ENCODE measurements at regions not wholly inside any gene's neighbourhood (a gene's known extent, or its start where the extent isn't known, plus 50 kb on each side); places are given as distances from the start of the nearest gene placed in this dataset.

DNA sequence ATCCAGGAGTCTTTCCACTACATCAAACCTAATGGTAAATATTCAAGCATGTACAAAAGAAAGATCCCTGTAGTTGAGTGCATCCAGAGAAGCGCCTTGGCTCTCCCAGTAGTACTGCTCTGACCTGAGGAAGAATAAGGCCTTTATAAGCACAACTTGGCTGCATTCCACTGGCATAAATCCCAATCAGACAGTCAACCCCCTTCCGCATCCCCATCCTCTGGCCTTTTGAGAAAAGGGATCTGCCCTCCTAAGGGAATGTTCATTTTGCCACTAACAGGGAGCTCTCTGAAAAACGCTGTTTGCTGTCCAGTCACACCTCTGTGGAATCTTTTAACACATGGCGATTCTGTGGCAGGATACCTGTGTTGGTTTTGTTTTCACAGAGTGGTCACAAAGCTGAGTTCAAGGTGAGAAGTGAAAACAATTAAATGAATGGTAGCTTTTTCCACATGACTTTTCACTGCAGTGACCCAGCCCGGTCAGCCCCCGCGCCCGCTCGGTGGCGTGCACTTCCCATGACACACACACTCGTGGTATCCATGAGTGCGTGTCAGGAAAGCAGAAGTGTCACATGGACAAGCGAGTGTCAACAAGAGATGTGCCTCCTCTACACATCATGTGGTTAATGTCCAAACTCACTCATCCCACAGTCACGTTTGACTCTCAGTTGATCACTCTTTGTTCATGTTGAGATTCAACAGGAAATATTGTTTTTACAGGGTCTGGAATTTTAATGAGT, 112.2 kb upstream of the ENPP6 start:
- Histone ChIP-seq H3K79me2 (ENCODE audit: control insufficient read depth, low read length) (no peaks in the 10 kb centered on the region), H3K36me3 (ENCODE audit: control insufficient read depth, low read length) (no peaks in the 10 kb centered on the region), H3K9me2 (replicated peaks; ENCODE audit: control insufficient read depth, low read length) (no peaks in the 10 kb centered on the region), H3K9me3 (ENCODE audit: control insufficient read depth, insufficient read depth, low read length) (no peaks in the 10 kb centered on the region), H3K27ac (ENCODE audit: low read depth, low read length) (no peak overlapping the region), H3F3A (ENCODE audit: control insufficient read depth, insufficient read depth) (0 out of 2 replicates have a peak, but pooled peaks cover 5% of the 10 kb centered on the region), H3K4me3 (ENCODE audit: low read length) (no peak overlapping the region), H3K27me3 (ENCODE audit: control insufficient read depth, low read length) (peaks cover 21% of the 10 kb centered on the region), H3K4me1 (ENCODE audit: control insufficient read depth, low read length) (peaks cover 18% of the 10 kb centered on the region), H3K4me2 (ENCODE audit: low read length) (no peak overlapping the region), H4K20me1 (ENCODE audit: control insufficient read depth, insufficient read depth, low read depth, low read length) (no peaks in the 10 kb centered on the region)
- TF ChIP-seq EZH2phosphoT487 (IDR thresholded peaks at IDR 0.05; ENCODE audit: borderline replicate concordance, low read length) (no peak), CTCF (IDR thresholded peaks at IDR 0.05; ENCODE audit: low read depth, low read length, poor library complexity, severe bottlenecking) (no peak)

- no peaks in the 10 kb centered on the region for H4K20me1 ChIP-seq (ENCODE audit: control insufficient read depth, insufficient read depth, low read depth, low read length)
- no peak overlapping the region for H3K4me3 ChIP-seq (ENCODE audit: low read length)
- peaks cover 18% of the 10 kb centered on the region for H3K4me1 ChIP-seq (ENCODE audit: control insufficient read depth, low read length)
- H3K27me3 ChIP-seq (ENCODE audit: control insufficient read depth, low read length) = peaks cover 23% of the 10 kb centered on the region
- H3K4me2 ChIP-seq (ENCODE audit: low read length) = no peak overlapping the region
- TF ChIP-seq EZH2phosphoT487 (IDR thresholded peaks at IDR 0.05; ENCODE audit: borderline replicate concordance, low read length) = no peak
- no peak for TF ChIP-seq CTCF (IDR thresholded peaks at IDR 0.05; ENCODE audit: low read depth, low read length, poor library complexity, severe bottlenecking)
- H3K79me2 ChIP-seq (ENCODE audit: control insufficient read depth, low read length) = no peaks in the 10 kb centered on the region
- H3K9me2 ChIP-seq (replicated peaks; ENCODE audit: control insufficient read depth, low read length) = no peaks in the 10 kb centered on the region
- H3F3A ChIP-seq (ENCODE audit: control insufficient read depth, insufficient read depth) = 0 out of 2 replicates have a peak, but pooled peaks cover 5% of the 10 kb centered on the region
- no peaks in the 10 kb centered on the region for H3K9me3 ChIP-seq (ENCODE audit: control insufficient read depth, insufficient read depth, low read length)
- H3K36me3 ChIP-seq (ENCODE audit: control insufficient read depth, low read length) = no peaks in the 10 kb centered on the region
- no peak overlapping the region for H3K27ac ChIP-seq (ENCODE audit: low read depth, low read length)
Observed at GRCh38 chr4:184329235-184329634, 111.6 kb upstream of the ENPP6 start.

- Histone ChIP-seq H3K9me2 (replicated peaks; ENCODE audit: control insufficient read depth, low read length) (no peaks in the 10 kb centered on the region), H3K4me1 (ENCODE audit: control insufficient read depth, low read length) (peaks cover 18% of the 10 kb centered on the region), H4K20me1 (ENCODE audit: control insufficient read depth, insufficient read depth, low read depth, low read length) (no peaks in the 10 kb centered on the region), H3K4me2 (ENCODE audit: low read length) (peak overlapping the region; percentile 44), H3F3A (ENCODE audit: control insufficient read depth, insufficient read depth) (0 out of 2 replicates have a peak, but pooled peaks cover 5% of the 10 kb centered on the region), H3K4me3 (ENCODE audit: low read length) (0 out of 2 replicates have a peak overlapping the region, but pooled peaks have one; percentile 5), H3K79me2 (ENCODE audit: control insufficient read depth, low read length) (no peaks in the 10 kb centered on the region), H3K36me3 (ENCODE audit: control insufficient read depth, low read length) (no peaks in the 10 kb centered on the region), H3K27ac (ENCODE audit: low read depth, low read length) (no peak overlapping the region), H3K9me3 (ENCODE audit: control insufficient read depth, insufficient read depth, low read length) (no peaks in the 10 kb centered on the region), H3K27me3 (ENCODE audit: control insufficient read depth, low read length) (peaks cover 23% of the 10 kb centered on the region)
- no peak for TF ChIP-seq EZH2phosphoT487 (IDR thresholded peaks at IDR 0.05; ENCODE audit: borderline replicate concordance, low read length)
- TF ChIP-seq CTCF (IDR thresholded peaks at IDR 0.05; ENCODE audit: low read depth, low read length, poor library complexity, severe bottlenecking) = no peak
Observed at GRCh38 chr4:184328022-184328736, 110.5 kb upstream of the ENPP6 start.
